Breast epithelium (tissue), 3 donors: ENCODE measurements at regions not wholly inside any gene's neighbourhood (a gene's known extent, or its start where the extent isn't known, plus 50 kb on each side); places are given as distances from the start of the nearest gene placed in this dataset.

Source experiments
- POLR2A ChIP-seq: fragments of 450-650 bp; IDR thresholded peaks from one replicate; pipeline ENCODE4 v1.6.1; 2016; ENCODE audit warnings: antibody characterized with exemption, mild to moderate bottlenecking, moderate library complexity
- POLR2AphosphoS5 ChIP-seq, 3 donors: sonication (generic); formaldehyde crosslinking; IDR thresholded peaks; one replicate each; pipeline ENCODE4 v1.6.1; 2017; ENCODE audit warnings: antibody characterized with exemption in 3 of 3
- TF ChIP-seq, protein P1 (sequence below), 3 donors: fragments of 450-650 bp; IDR thresholded peaks; one replicate each; pipeline ENCODE4 v1.5.1; 2016 to 2017; ENCODE audit warnings: antibody characterized with exemption in 3 of 3, mild to moderate bottlenecking in 3 of 3, moderate library complexity in 3 of 3

DNA sequence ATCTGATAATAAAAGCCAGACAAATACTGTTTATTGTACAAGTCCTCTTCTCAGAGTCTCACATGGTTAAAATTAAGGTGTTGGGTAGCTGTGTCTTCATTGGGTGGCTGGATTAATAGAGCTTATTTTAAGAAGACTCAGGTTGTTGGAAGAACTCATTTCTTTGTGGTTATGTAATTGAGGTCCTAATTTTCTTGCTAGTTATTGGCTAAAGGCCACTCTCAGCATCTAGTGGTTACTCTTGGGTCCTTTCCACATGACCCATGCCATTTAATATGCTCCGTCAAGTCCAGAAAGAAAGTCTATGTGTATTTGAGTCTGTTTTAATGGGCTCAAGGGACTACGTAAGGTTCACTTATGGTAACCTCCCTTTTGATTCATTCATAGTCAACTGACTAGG, 1668.6 kb upstream of the AGA start:
- TF ChIP-seq, protein P1, sequence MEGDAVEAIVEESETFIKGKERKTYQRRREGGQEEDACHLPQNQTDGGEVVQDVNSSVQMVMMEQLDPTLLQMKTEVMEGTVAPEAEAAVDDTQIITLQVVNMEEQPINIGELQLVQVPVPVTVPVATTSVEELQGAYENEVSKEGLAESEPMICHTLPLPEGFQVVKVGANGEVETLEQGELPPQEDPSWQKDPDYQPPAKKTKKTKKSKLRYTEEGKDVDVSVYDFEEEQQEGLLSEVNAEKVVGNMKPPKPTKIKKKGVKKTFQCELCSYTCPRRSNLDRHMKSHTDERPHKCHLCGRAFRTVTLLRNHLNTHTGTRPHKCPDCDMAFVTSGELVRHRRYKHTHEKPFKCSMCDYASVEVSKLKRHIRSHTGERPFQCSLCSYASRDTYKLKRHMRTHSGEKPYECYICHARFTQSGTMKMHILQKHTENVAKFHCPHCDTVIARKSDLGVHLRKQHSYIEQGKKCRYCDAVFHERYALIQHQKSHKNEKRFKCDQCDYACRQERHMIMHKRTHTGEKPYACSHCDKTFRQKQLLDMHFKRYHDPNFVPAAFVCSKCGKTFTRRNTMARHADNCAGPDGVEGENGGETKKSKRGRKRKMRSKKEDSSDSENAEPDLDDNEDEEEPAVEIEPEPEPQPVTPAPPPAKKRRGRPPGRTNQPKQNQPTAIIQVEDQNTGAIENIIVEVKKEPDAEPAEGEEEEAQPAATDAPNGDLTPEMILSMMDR (IDR thresholded peaks at IDR 0.05) = no peak
- TF ChIP-seq POLR2AphosphoS5 (IDR thresholded peaks at IDR 0.05) (no peak), POLR2A (no peak)
